Mucosa of descending colon (tissue), 3 donors: ENCODE measurements at regions not wholly inside any gene's neighbourhood (a gene's known extent, or its start where the extent isn't known, plus 50 kb on each side); places are given as distances from the start of the nearest gene placed in this dataset.

Source experiments
- ATAC-seq: fragments of 200-7000 bp; cut with Tn5 transposase; one replicate; pipeline ENCODE4 v1.9.1; 2020; ENCODE audit warnings: mild to moderate bottlenecking, moderate library complexity
- DNase-seq, 3 donors: peaks; one replicate each; pipeline ENCODE4 v3.0.0-alpha.2; 2020
- H3K36me3 ChIP-seq: fragments of 200-600 bp; one replicate; pipeline ENCODE4 v1.8.0; 2021; ENCODE audit warnings: low read depth, mild to moderate bottlenecking
- H3K4me1 ChIP-seq: fragments of 200-600 bp; one replicate; pipeline ENCODE4 v1.8.0; 2021; ENCODE audit warnings: low read depth, mild to moderate bottlenecking
- H3K4me3 ChIP-seq: fragments of 200-600 bp; one replicate; pipeline ENCODE4 v1.8.0; 2021; ENCODE audit warnings: mild to moderate bottlenecking
- H3K9me3 ChIP-seq: fragments of 200-600 bp; one replicate; pipeline ENCODE4 v1.8.0; 2021; ENCODE audit warnings: mild to moderate bottlenecking
- intact Hi-C, 2 donors: fragments of 100-400 bp; cut with DNase I in 1 of 2; cut with micrococcal nuclease in 1 of 2; formaldehyde crosslinking; loops; one replicate each; pipeline versions ENCODE4 v1.11.0 to v1.11.1; 2022; cut with DNase I, micrococcal nuclease
- TF ChIP-seq, protein P1 (sequence below): fragments of 200-600 bp; IDR thresholded peaks from one replicate; pipeline ENCODE4 v1.8.0; 2022; ENCODE audit warnings: antibody characterized with exemption, mild to moderate bottlenecking
- donor health status: DM: no; HTN: no; CAD: no; lungs with moderate emphysema.
- donor health status: DM: no; HTN: no; CAD: no.
- donor health status: DM: no; HTN: yes; CAD: no.

DNA sequence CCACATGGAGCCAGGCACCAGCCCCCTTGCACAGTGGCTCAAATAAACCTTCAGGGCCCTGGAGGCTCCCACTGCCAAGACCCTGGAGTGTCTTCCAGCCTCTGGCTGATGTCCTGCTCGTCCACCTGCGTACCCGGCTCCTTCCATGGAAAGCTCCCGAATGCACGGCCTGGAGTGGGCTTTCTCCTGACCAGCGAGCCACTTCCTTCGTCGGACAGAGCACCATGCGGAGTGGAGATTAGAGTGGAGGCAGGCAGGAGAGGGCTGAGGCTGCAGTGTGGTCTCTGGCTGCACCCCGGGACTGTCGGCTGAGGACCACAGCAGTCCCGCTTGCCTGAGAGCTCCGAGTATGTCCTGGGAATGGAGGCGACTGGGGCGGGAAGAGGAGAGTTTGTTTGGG, 93.7 kb upstream of the SFSWAP start:
- ATAC-seq (no peak), DNase-seq (no peak)
- intact Hi-C loops, result no loop called here
- no peaks in the 10 kb centered on the region for H3K36me3 ChIP-seq
- TF ChIP-seq, protein P1, sequence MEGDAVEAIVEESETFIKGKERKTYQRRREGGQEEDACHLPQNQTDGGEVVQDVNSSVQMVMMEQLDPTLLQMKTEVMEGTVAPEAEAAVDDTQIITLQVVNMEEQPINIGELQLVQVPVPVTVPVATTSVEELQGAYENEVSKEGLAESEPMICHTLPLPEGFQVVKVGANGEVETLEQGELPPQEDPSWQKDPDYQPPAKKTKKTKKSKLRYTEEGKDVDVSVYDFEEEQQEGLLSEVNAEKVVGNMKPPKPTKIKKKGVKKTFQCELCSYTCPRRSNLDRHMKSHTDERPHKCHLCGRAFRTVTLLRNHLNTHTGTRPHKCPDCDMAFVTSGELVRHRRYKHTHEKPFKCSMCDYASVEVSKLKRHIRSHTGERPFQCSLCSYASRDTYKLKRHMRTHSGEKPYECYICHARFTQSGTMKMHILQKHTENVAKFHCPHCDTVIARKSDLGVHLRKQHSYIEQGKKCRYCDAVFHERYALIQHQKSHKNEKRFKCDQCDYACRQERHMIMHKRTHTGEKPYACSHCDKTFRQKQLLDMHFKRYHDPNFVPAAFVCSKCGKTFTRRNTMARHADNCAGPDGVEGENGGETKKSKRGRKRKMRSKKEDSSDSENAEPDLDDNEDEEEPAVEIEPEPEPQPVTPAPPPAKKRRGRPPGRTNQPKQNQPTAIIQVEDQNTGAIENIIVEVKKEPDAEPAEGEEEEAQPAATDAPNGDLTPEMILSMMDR, result no peak
- H3K4me3 ChIP-seq, result no peak overlapping the region
- no peaks in the 10 kb centered on the region for H3K9me3 ChIP-seq
- no peaks in the 10 kb centered on the region for H3K4me1 ChIP-seq

DNA sequence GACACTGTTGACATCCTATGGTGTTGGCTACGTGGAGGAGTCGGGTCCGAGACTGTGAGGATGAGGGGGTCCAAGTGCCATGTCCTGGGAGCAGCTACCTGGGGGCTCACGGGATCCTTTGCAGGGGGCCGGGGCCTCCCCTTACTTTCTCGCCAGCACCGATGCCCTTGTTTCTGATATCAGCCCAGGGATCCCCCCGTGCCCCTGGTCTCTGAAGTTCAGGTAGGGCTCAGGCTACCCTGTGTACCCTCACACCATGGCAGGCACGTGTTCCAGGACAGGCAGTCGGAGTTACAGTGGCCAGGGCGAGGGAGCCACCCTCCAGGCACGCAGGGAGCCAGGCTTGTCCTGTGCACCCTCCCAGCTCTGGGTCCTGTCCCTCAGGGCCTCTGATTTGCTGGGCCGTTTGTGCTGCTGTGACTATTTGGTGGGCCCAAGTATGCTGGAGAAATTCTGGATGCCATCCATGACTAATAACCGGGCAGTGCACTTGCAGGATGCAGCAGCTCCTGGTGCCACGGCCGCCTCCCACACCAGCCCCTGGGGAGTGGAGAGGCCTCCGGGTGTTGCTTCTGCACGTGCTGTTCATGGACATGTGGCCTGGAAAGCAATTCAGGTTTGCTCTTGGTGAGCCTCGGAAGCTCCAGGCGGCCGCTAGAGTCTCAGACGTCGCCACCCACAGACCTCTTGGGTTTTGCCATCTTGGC, 93.1 kb upstream of the SFSWAP start:
- DNase-seq, result no peak
- no peaks in the 10 kb centered on the region for H3K36me3 ChIP-seq
- H3K9me3 ChIP-seq, result no peaks in the 10 kb centered on the region
- intact Hi-C loops, result no loop called here
- TF ChIP-seq, protein P1, result no peak
- no peak overlapping the region for H3K4me3 ChIP-seq
- ATAC-seq, result no peak
- H3K4me1 ChIP-seq, result no peaks in the 10 kb centered on the region

DNA sequence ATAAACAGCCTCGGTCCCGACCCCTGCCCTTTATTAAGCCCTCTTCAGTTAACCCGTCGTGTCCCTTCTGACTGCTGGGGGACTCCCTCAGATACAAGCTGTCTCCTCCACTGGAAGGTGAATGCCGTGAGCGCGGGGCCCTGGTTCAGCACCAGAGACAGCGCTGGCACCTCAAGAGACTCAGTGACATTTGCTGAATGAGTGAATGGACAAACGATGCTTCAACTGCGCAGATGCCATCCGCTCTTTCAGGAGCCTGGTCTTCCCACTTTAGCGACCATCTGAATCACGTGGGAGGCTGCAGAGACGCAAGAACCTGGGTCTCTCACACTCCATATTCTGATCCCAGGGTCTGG, 92.6 kb upstream of the SFSWAP start:
- intact Hi-C loops, result no loop called here
- no peak for ATAC-seq
- Histone ChIP-seq H3K4me3 (no peak overlapping the region), H3K36me3 (no peaks in the 10 kb centered on the region), H3K9me3 (no peaks in the 10 kb centered on the region), H3K4me1 (no peaks in the 10 kb centered on the region)
- TF ChIP-seq, protein P1, result no peak
- DNase-seq, result no peak

DNA sequence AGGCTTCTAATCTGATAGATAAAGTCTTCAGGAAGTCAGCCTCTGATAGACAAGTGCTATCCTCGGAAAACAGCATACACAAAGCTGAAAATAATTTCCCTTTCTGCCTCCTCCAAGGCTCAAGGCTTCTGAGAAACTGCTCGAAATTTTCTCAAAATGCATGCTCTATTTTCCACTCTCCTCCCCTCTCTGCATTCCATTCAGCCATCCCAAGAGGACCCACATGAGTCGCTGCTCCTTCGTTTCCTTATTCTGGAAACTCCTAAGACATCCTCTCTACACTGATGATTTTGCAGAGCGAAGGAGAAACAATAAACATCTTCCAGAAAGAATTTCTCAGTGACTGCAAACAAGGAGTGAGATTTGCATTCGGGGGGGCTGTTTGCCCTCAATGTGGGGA, 92.2 kb upstream of the SFSWAP start:
- ATAC-seq, result no peak
- intact Hi-C loops, result no loop called here
- TF ChIP-seq, protein P1, result no peak
- no peak for DNase-seq
- no peaks in the 10 kb centered on the region for H3K9me3 ChIP-seq
- H3K4me3 ChIP-seq, result no peak overlapping the region
- H3K4me1 ChIP-seq, result no peaks in the 10 kb centered on the region
- H3K36me3 ChIP-seq, result no peaks in the 10 kb centered on the region

DNA sequence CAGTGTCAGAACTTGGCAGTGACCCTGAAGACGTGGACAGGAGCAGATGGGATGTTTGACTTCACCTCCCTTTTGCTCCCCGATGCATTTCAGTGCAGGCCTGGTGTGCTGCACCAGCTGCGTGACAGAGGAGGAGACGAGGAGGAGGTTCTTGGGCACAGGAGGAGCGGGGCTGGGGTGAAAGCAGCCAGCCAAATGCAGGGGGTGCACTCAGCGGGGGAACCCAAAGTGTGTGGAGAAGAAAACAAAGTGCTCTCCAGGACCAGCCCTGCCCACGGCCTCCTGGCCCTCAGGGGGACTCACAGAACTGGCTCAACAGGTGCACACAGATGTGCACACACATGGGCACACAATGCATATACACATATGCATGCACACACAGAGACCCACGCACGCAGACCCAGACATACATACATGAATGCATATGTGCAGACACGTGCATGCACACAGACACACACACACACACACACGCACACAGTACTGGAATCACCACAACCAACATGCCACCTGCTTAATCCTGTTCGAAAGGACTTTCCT, 91.7 kb upstream of the SFSWAP start:
- Histone ChIP-seq H3K4me3 (no peak overlapping the region), H3K36me3 (no peaks in the 10 kb centered on the region), H3K9me3 (no peaks in the 10 kb centered on the region), H3K4me1 (no peaks in the 10 kb centered on the region)
- TF ChIP-seq, protein P1, result no peak
- no peak for DNase-seq
- ATAC-seq, result no peak
- intact Hi-C loops, result no loop called here
